Activated T-cell treated with anti-CD3 and anti-CD28 coated beads, Interleukin-2, amount 50 U/mL, for 72 hours (primary cell): ENCODE measurements at regions not wholly inside any gene's neighbourhood (a gene's known extent, or its start where the extent isn't known, plus 50 kb on each side); places are given as distances from the start of the nearest gene placed in this dataset.
A peak's percentile ranks its signal among the peaks of the same experiment; 100 is the strongest.

Experiments used
- ATAC-seq, 2 donors: fragments of 150-1000 bp; cut with Tn5 transposase; replicated peaks in 1 of 2; 2 replicates each; pipeline ENCODE4 v1.10.0; 2021; ENCODE audit warnings: moderate library complexity in 2 of 2, mild to moderate bottlenecking in 1 of 2
- DNase-seq, 2 donors: peaks; one replicate each; pipeline ENCODE4 v3.0.0; 2021 to 2022; ENCODE audit warnings: mixed read lengths in 1 of 2
- H3K27ac Mint-ChIP-seq: one replicate; pipeline ENCODE4 v1.8.0; 2022; ENCODE audit warnings: mild to moderate bottlenecking, moderate library complexity, mixed read lengths
- H3K27me3 Mint-ChIP-seq: one replicate; pipeline ENCODE4 v1.8.0; 2022; ENCODE audit warnings: low read depth, mixed read lengths
- H3K36me3 Mint-ChIP-seq, 2 donors: one replicate each; pipeline ENCODE4 v1.8.0; 2022; ENCODE audit warnings: mixed read lengths in 2 of 2, mild to moderate bottlenecking in 1 of 2; ENCODE audit not compliant: insufficient read depth in 2 of 2
- H3K4me1 Mint-ChIP-seq: one replicate; pipeline ENCODE4 v1.8.0; 2022; ENCODE audit warnings: low read depth, mixed read lengths
- H3K4me3 Mint-ChIP-seq, 2 donors: one replicate each; pipeline ENCODE4 v1.8.0; 2022; ENCODE audit warnings: mild to moderate bottlenecking in 2 of 2, mixed read lengths in 2 of 2, moderate library complexity in 2 of 2
- H3K9me3 Mint-ChIP-seq, 2 donors: one replicate each; pipeline ENCODE4 v1.8.0; 2022; ENCODE audit warnings: mixed read lengths in 2 of 2

DNA sequence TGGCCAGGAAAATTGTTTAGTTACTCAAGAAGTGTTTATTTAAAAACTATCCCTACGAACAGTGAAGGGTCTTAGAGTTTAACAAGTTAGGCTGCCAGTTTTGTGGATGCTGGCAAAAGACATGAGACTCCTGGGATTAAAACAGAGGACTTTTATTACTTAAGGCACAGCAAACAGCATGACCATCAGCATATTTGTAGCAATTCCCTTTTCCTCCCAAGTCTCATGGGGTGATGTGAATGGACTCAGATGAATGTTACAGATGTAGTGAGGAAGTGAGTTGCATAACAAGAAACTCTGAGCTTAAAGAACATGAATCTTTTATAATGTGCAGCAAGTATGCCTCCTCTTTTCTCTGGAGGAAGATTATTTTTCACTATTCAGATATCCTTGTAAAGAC lies 695.8 kb downstream of the RPS29 start:
- H3K27me3 Mint-ChIP-seq: no peaks in the 10 kb centered on the region
- H3K4me1 Mint-ChIP-seq: no peaks in the 10 kb centered on the region
- H3K9me3 Mint-ChIP-seq: no peaks in the 10 kb centered on the region
- no peak overlapping the region for H3K27ac Mint-ChIP-seq
- H3K4me3 Mint-ChIP-seq: no peak overlapping the region
- H3K36me3 Mint-ChIP-seq: no peaks in the 10 kb centered on the region
- DNase-seq (no peak), ATAC-seq (no peak)

DNA sequence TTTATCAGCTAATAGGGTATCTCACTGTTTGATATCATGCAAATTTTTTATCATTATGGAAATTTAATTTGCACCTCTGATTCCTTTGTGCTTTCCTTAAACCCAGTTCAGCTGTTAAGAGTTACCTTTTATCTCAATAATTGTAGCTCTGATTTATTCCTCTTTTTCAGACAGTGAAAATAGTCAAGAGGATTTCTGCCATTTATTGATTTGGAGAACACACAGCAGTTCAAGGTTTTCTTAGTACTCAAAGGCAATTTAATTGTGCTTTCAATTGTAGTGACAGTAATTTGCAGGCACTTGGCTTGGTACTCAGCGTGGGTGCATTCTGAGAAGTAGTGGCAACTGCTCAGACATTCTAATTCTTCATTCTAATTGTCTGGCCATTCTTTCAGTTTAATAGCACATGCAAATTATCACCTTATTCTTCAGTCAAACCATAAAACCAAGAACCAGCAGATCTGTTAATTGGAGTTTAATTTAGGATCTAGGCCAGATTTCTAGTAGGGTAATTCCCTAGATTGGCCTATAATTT lies 709.3 kb downstream of the RPS29 start:
- Mint-ChIP-seq H3K4me1 (no peaks in the 10 kb centered on the region), H3K9me3 (peaks cover 0 to 4% of the 10 kb centered on the region in 2 donors), H3K27ac (no peak overlapping the region)

DNA sequence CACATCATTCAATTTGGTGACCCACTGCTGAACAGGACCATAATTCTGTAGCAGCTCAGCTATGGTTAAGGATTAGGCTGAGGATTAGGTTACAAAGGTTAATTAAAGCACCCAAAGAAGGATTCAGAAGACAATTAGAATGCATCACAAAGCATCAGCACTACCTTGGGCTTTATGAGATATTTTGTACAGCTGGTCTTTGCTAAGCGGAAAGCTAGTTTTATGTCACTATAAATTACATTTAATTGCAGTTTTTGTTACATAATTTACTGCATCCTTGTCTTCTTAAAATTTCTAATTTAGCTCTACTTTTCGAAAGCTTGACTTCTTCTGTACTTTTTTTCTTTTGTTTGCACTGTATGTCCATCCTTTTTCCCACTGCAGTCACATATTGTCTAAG lies 711.5 kb downstream of the RPS29 start:
- no peaks in the 10 kb centered on the region for H3K27me3 Mint-ChIP-seq
- H3K36me3 Mint-ChIP-seq: no peaks in the 10 kb centered on the region
- ATAC-seq: no peak
- H3K4me1 Mint-ChIP-seq: no peaks in the 10 kb centered on the region
- H3K4me3 Mint-ChIP-seq: no peak overlapping the region
- DNase-seq: no peak
- H3K9me3 Mint-ChIP-seq: no peaks in the 10 kb centered on the region
- H3K27ac Mint-ChIP-seq: no peak overlapping the region

More for the DNA sequence above, 709.3 kb downstream of the RPS29 start:
- no peak overlapping the region for H3K4me3 Mint-ChIP-seq
- H3K36me3 Mint-ChIP-seq: no peaks in the 10 kb centered on the region
- DNase-seq (no peak), ATAC-seq (no peak)
- H3K27me3 Mint-ChIP-seq: no peaks in the 10 kb centered on the region

DNA sequence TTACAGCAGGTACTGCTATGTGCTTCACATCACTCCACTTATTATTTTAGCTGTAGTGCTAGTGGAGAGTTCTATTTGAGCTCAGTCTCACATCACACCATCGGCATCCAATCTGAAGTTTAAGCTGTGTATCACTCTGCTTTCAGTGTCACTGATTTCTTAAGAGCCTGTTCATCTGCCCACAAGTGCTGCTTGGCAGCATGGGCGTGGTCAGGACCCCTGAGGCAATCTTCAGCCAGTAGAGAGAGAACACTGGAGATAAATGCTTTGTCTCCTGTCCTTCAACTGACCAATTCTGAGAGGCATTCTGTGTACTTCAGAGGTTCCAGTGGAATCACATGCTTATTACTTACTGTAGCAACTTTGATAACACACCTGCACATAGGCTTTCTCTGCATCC lies 728.8 kb downstream of the RPS29 start:
- Mint-ChIP-seq H3K4me3 (no peak overlapping the region), H3K27ac (peak overlapping the region; percentile 43), H3K4me1 (no peaks in the 10 kb centered on the region), H3K27me3 (no peaks in the 10 kb centered on the region), H3K36me3 (no peaks in the 10 kb centered on the region), H3K9me3 (no peaks in the 10 kb centered on the region)
- no peak for DNase-seq
- ATAC-seq: no peak

DNA sequence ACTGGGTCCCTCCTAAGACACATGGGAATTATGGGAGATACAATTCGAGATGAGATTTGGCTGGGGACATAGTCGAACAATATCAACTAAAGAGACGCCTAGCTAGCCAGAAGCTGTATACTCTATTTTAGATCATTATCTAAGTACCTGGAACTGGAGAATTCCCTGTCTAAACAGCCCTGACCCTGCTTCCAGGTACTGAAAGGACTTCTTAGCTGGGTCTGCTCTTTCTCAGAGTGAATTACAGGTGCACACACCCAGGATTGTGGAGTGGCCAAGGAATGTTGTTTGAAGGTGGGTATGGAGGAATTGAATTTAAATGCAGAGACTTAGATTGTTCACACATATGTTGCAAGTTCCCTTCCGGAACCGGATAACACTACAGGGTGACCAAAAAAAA lies 733.0 kb downstream of the RPS29 start:
- Mint-ChIP-seq H3K4me3 (no peak overlapping the region), H3K27ac (no peak overlapping the region), H3K27me3 (no peaks in the 10 kb centered on the region), H3K9me3 (no peaks in the 10 kb centered on the region), H3K36me3 (no peaks in the 10 kb centered on the region), H3K4me1 (no peaks in the 10 kb centered on the region)
- DNase-seq (no peak), ATAC-seq (no peak)

DNA sequence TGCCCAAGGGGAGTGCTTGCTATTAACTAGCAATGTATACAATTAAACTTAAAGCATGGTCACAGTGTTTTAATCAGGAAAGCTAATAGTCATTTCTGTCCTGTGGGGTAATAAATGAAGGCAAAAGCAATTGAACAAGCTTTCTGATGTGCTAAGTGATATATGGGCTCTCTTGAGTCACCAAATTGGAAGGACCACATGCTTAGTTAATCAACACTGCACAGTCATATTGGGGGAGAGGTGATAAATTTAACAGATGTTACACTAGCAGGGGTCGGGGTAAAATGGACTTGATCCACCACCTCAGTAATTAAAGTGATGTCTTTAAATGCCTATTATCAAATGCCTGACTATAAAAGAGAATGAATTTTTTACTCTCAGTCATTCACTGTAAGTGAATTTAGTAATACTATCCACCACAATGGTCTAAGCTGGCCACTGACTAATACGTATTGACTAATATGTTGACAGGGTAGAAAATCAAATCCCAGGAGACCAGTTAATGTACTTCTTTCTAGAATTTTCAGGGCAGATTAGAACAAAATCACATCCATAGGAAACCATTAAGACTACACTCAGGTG lies 736.3 kb downstream of the RPS29 start:
- no peak overlapping the region for H3K27ac Mint-ChIP-seq
- no peaks in the 10 kb centered on the region for H3K4me1 Mint-ChIP-seq
- ATAC-seq (no peak), DNase-seq (no peak)
- peaks cover 3 to 4% of the 10 kb centered on the region in 2 donors for H3K9me3 Mint-ChIP-seq
- no peak overlapping the region for H3K4me3 Mint-ChIP-seq
- no peaks in the 10 kb centered on the region for H3K27me3 Mint-ChIP-seq
- no peaks in the 10 kb centered on the region for H3K36me3 Mint-ChIP-seq

DNA sequence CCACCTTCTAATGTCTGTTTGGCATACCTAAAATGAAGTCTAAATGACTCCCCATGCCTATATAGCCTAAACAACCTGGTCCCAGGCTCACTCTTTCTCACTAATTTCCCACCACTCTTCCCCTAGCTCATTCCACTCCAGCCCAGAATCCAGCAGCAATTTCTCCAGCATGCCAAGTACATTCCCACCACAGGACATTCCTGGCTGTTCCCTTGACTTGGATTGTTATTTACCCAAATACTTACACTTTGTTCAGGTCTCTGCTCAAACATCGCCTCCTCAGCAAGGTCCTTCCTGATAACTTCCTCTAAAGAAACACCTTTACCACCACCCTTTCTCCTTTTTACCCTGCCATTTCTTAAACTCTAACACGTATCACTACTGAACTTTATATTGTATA lies 743.4 kb downstream of the RPS29 start:
- DNase-seq (no peak), ATAC-seq (no peak)
- H3K27me3 Mint-ChIP-seq: no peaks in the 10 kb centered on the region
- H3K27ac Mint-ChIP-seq: no peak overlapping the region
- no peak overlapping the region for H3K4me3 Mint-ChIP-seq
- no peaks in the 10 kb centered on the region for H3K4me1 Mint-ChIP-seq
- H3K9me3 Mint-ChIP-seq: peaks cover 3 to 6% of the 10 kb centered on the region in 2 donors
- no peaks in the 10 kb centered on the region for H3K36me3 Mint-ChIP-seq

DNA sequence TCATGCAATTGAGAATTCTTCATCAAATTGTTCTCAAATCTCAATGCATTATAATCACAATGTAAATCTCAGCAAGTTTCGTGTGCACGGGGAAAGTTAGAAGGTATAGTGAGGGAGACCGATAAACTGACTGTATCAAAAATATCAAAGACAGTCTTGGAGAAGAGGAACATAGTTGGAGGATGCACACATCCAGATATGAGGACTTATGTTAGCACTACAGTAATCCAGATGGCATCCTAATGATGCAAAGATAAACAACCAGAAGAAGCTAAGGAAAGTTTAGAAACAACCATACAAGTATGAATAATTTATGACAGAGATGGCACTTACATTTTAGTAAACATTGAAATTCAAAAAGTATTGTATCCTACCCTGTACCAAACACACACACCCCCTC lies 760.1 kb downstream of the RPS29 start:
- ATAC-seq (no peak), DNase-seq (no peak)
- H3K4me1 Mint-ChIP-seq: no peaks in the 10 kb centered on the region
- H3K36me3 Mint-ChIP-seq: no peaks in the 10 kb centered on the region
- no peak overlapping the region for H3K4me3 Mint-ChIP-seq
- H3K9me3 Mint-ChIP-seq: peaks cover 0 to 4% of the 10 kb centered on the region in 2 donors
- no peak overlapping the region for H3K27ac Mint-ChIP-seq
- H3K27me3 Mint-ChIP-seq: no peaks in the 10 kb centered on the region

DNA sequence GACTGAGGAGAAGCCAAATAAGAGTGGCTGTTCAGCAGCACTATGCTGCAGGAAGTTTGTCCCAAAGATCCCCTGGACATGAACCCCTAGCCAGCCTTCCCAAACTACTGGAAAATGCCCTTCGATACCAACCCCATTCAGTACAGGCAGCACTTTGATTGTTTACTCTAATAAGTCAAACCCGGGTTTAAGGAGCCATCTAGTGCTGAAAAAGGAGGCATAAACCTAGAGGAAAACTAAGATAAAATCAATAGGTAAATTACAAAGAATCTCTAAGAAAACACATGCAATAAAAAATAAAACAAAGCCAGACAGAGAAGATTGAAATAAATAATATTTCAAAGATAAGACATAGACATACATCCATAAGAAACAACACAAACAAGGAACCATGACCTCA lies 771.6 kb downstream of the RPS29 start:
- ATAC-seq: no peak
- Mint-ChIP-seq H3K36me3 (no peaks in the 10 kb centered on the region), H3K27me3 (no peaks in the 10 kb centered on the region), H3K4me3 (no peak overlapping the region), H3K9me3 (peaks cover 0 to 2% of the 10 kb centered on the region in 2 donors), H3K4me1 (no peaks in the 10 kb centered on the region), H3K27ac (no peak overlapping the region)
- DNase-seq: no peak

DNA sequence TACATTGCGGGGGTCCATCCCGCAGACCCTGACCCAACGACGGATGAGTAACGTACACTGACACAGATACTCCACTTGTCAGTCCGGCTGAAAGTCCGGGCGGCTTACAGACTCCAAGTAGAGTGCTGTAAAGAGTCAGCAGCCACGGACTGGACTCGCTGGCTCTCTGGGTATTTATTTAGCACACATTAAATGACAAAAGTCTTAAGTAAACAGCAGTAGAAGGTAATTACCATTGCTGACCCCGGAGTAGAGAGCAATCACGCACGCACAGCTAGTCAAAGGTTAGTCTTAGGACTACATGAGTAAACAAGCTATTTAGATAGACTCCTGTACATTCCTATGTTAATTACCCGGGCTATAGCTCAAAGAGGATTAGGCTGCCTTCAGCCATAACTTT lies 780.9 kb downstream of the RPS29 start:
- no peak for ATAC-seq
- no peaks in the 10 kb centered on the region for H3K36me3 Mint-ChIP-seq
- no peak overlapping the region for H3K4me3 Mint-ChIP-seq

DNA sequence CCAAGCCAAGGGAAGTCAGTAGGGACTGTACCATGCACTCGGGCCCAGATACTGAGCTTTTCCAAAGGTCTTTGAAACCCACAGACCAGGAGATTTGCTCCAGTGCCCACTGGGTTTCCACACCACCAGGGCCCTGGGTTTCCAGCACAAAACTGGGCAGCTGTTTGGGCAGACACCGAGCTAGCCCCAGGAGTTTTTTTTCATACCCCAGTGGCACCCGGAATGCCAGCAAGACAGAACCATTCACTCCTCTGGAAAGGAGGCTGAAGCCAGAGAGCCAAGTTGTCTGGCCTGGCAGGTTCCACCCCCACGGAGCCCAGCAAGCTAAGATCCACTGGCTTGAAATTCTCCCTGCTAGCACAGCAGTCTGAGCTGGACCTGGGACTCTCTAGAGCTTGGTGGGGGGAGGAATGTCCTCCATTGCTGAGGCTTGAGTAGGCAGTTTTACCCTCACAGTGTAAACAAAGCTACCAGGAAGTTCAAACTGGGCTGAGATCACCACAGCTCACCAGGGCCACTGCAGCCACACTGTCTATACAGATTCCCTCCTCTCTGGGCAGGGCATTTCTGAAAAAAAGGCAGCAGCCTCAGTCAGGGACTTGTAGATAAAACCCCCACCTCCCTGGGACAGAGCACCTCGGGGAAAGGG lies 793.7 kb downstream of the RPS29 start:
- Mint-ChIP-seq H3K36me3 (peaks cover 0 to 2% of the 10 kb centered on the region in 2 donors), H3K9me3 (peaks cover 13 to 15% of the 10 kb centered on the region in 2 donors), H3K27me3 (no peaks in the 10 kb centered on the region), H3K27ac (no peak overlapping the region), H3K4me3 (no peak overlapping the region), H3K4me1 (no peaks in the 10 kb centered on the region)
- ATAC-seq (no peak), DNase-seq (no peak)

More for the DNA sequence above, 780.9 kb downstream of the RPS29 start:
- Mint-ChIP-seq H3K4me1 (no peaks in the 10 kb centered on the region), H3K9me3 (peaks cover 0 to 6% of the 10 kb centered on the region in 2 donors), H3K27ac (no peak overlapping the region), H3K27me3 (no peaks in the 10 kb centered on the region)
- no peak for DNase-seq

DNA sequence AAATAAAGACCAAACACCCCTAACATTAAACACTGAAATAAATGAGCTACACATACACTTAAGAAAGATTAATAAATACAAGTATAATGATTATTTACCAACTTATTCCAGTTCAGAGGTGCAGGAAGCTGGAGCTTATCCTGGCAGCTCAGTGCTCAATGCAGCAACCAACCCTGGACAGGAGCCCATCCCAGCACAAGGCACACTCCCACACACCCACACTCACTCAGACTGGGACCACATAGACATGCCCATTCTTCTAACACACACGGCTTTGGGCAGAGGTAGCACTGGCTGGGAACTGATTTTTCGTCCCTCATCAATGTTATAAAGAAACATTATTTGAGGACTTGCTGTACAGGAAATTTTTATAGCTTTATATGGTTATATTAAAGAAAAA lies 797.4 kb downstream of the RPS29 start:
- no peak overlapping the region for H3K4me3 Mint-ChIP-seq
- no peaks in the 10 kb centered on the region for H3K4me1 Mint-ChIP-seq
- H3K9me3 Mint-ChIP-seq: peaks cover 3 to 5% of the 10 kb centered on the region in 2 donors
- H3K27me3 Mint-ChIP-seq: no peaks in the 10 kb centered on the region
- DNase-seq: no peak
- no peaks in the 10 kb centered on the region for H3K36me3 Mint-ChIP-seq
- ATAC-seq: no peak
- no peak overlapping the region for H3K27ac Mint-ChIP-seq

DNA sequence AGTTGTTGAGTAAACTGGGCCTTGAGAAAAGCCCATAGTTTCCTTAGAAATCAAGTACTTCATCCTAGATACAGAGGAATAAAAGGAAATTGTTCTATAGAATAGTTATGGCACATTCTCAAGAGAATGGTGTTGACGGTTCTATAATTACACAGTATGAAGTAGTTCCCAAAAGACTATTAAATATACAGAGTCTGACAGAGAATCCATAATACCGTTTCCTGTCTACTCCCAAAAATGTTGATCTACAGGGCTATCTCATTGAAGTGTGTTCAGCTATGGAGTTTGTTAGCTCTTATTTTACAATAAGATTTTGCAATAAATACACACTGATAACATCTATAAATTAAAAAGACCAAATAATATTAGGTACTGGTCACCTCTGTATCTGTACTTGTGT lies 799.7 kb downstream of the RPS29 start:
- Mint-ChIP-seq H3K36me3 (no peaks in the 10 kb centered on the region), H3K27me3 (no peaks in the 10 kb centered on the region)

DNA sequence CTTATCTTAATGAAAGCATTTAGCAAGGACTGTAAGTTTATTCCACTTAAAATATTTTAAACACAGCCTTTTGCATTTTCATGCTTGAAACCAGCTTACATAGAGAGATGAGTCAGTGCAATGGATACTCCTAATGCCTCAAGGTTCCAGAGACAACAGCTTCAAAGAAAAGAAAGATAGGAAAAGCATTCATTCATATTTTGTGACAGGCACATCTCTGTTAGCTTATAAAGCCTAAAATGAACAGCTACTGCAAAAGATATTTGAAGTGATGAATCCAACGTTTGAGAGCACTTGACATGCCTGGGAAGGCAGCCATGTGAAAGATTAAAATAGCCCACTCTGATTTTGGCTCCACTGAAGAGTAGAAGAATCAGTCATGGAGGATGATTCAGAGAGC lies 814.5 kb downstream of the RPS29 start:
- Mint-ChIP-seq H3K4me1 (no peaks in the 10 kb centered on the region), H3K4me3 (no peak overlapping the region), H3K36me3 (peaks cover 0 to 1% of the 10 kb centered on the region in 2 donors)

More for the DNA sequence above, 799.7 kb downstream of the RPS29 start:
- no peak for DNase-seq
- H3K27ac Mint-ChIP-seq: no peak overlapping the region
- peaks cover 3 to 4% of the 10 kb centered on the region in 2 donors for H3K9me3 Mint-ChIP-seq
- ATAC-seq: no peak
- H3K4me1 Mint-ChIP-seq: no peaks in the 10 kb centered on the region
- no peak overlapping the region for H3K4me3 Mint-ChIP-seq

More for the DNA sequence above, 814.5 kb downstream of the RPS29 start:
- ATAC-seq (no peak), DNase-seq (no peak)
- no peaks in the 10 kb centered on the region for H3K27me3 Mint-ChIP-seq
- peaks cover 0 to 2% of the 10 kb centered on the region in 2 donors for H3K9me3 Mint-ChIP-seq
- no peak overlapping the region for H3K27ac Mint-ChIP-seq
